IMR-90 (cell line): ENCODE measurements at regions not wholly inside any gene's neighbourhood (a gene's known extent, or its start where the extent isn't known, plus 50 kb on each side); places are given as distances from the start of the nearest gene placed in this dataset.

Source experiments
- ATAC-seq: fragments of 200-7000 bp; cut with Tn5 transposase; 2 replicates; pipeline ENCODE4 v1.9.1; 2020; ENCODE audit warnings: low read depth, mild to moderate bottlenecking, moderate library complexity
- BruUV-seq: library from RNA; stranded (reverse); fragments of 400-500 nt; replicated peaks from 2 replicates; lab custom pipeline; 2021; lab: Mats Ljungman, UMichigan
- CTCF ChIA-PET: fragments of 300-600 bp; formaldehyde crosslinking; extraction: SDS; loops from one replicate; lab custom pipeline; 2021; ENCODE audit warnings: antibody characterized with exemption; lab: Yijun Ruan, JAX
- POLR2A ChIA-PET: fragments of 300-600 bp; sonication (Branson Sonifier 250); formaldehyde crosslinking; loops from one replicate; lab custom pipeline; 2022; ENCODE audit warnings: antibody characterized with exemption; ENCODE audit not compliant: unreplicated experiment; lab: Charles Lee
- DNase-seq: peaks from one replicate; pipeline ENCODE4 v3.0.0; 2013
- H2AFZ ChIP-seq: replicated peaks from 2 replicates; pipeline ENCODE3; 2013; ENCODE audit warnings: low read length, mild to moderate bottlenecking; ENCODE audit not compliant: poor library complexity
- H2AK5ac ChIP-seq: 2 replicates; pipeline ENCODE4 v1.6.1; 2013; ENCODE audit warnings: low read depth, low read length, inconsistent platforms
- H2AK9ac ChIP-seq: replicated peaks from 2 replicates; pipeline ENCODE3; 2013; ENCODE audit warnings: mild to moderate bottlenecking, low read depth, low read length, moderate library complexity; ENCODE audit not compliant: poor library complexity
- H2BK120ac ChIP-seq: 2 replicates; pipeline ENCODE4 v1.6.1; 2013; ENCODE audit warnings: low read depth, low read length, inconsistent platforms
- H2BK15ac ChIP-seq: 3 replicates; pipeline ENCODE4 v1.6.1; 2013; ENCODE audit warnings: low read depth, low read length, inconsistent platforms
- H2BK20ac ChIP-seq: 2 replicates; pipeline ENCODE4 v1.6.1; 2013; ENCODE audit warnings: low read depth, mild to moderate bottlenecking, inconsistent platforms, low read length, moderate library complexity
- H2BK5ac ChIP-seq: 2 replicates; pipeline ENCODE4 v1.6.1; 2013; ENCODE audit warnings: mild to moderate bottlenecking, low read depth, low read length, inconsistent platforms; ENCODE audit not compliant: poor library complexity, severe bottlenecking
- H3K14ac ChIP-seq: replicated peaks from 2 replicates; pipeline ENCODE4 v1.6.1; 2013; ENCODE audit warnings: low read depth, low read length, inconsistent platforms
- H3K18ac ChIP-seq: 2 replicates; pipeline ENCODE4 v1.6.1; 2013; ENCODE audit warnings: low read depth, low read length, control low read depth
- H3K23ac ChIP-seq: 2 replicates; pipeline ENCODE4 v1.6.1; 2013; ENCODE audit warnings: low read depth, low read length, inconsistent platforms
- H3K27ac ChIP-seq: 2 replicates; pipeline ENCODE4 v1.5.1; 2013; ENCODE audit warnings: mild to moderate bottlenecking, control low read depth, low read length; ENCODE audit not compliant: insufficient read depth
- H3K27me3 ChIP-seq: 2 replicates; pipeline ENCODE4 v1.6.1; 2013; ENCODE audit warnings: low read length; ENCODE audit not compliant: control insufficient read depth, insufficient read depth
- H3K36me3 ChIP-seq: 2 replicates; pipeline ENCODE4 v1.6.1; 2013; ENCODE audit warnings: low read length, mixed read lengths; ENCODE audit not compliant: control insufficient read depth, insufficient read depth
- H3K4ac ChIP-seq: 2 replicates; pipeline ENCODE4 v1.6.1; 2013; ENCODE audit warnings: low read depth, low read length, inconsistent platforms
- H3K4me1 ChIP-seq: 2 replicates; pipeline ENCODE4 v1.6.1; 2013; ENCODE audit warnings: low read length, mixed read lengths; ENCODE audit not compliant: control insufficient read depth, insufficient read depth
- H3K4me2 ChIP-seq: 2 replicates; pipeline ENCODE4 v1.6.1; 2013; ENCODE audit warnings: low read depth, mild to moderate bottlenecking, control low read depth, low read length, moderate library complexity
- H3K4me3 ChIP-seq: 2 replicates; pipeline ENCODE4 v1.5.1; 2013; ENCODE audit warnings: low read depth, mild to moderate bottlenecking, control low read depth, low read length, moderate library complexity; ENCODE audit not compliant: insufficient read depth
- H3K56ac ChIP-seq: 2 replicates; pipeline ENCODE4 v1.6.1; 2013; ENCODE audit warnings: low read length, inconsistent platforms; ENCODE audit not compliant: insufficient read depth; ENCODE audit errors: extremely low read depth
- H3K79me1 ChIP-seq, 2 experiments: 2 replicates each; pipeline ENCODE4 v1.6.1; 2013; ENCODE audit warnings: low read length in 2 of 2, inconsistent platforms in 1 of 2, low read depth in 1 of 2
- H3K9ac ChIP-seq: 2 replicates; pipeline ENCODE4 v1.6.1; 2013; ENCODE audit warnings: low read depth, low read length, control low read depth
- H3K9me1 ChIP-seq: 2 replicates; pipeline ENCODE4 v1.6.1; 2013; ENCODE audit warnings: low read length, inconsistent platforms; ENCODE audit not compliant: insufficient read depth
- H3K9me3 ChIP-seq: 2 replicates; pipeline ENCODE4 v1.6.1; 2013; ENCODE audit warnings: low read length; ENCODE audit not compliant: control insufficient read depth, insufficient read depth
- H4K20me1 ChIP-seq: 2 replicates; pipeline ENCODE4 v1.6.1; 2013; ENCODE audit warnings: low read length, inconsistent platforms; ENCODE audit not compliant: insufficient read depth
- H4K5ac ChIP-seq: 2 replicates; pipeline ENCODE4 v1.6.1; 2013; ENCODE audit warnings: mild to moderate bottlenecking, low read depth, low read length, control low read depth
- H4K8ac ChIP-seq, 2 experiments: 2 replicates each; pipeline ENCODE4 v1.6.1; 2013; ENCODE audit warnings: low read depth in 2 of 2, low read length in 2 of 2, control low read depth in 1 of 2, inconsistent platforms in 1 of 2
- H4K91ac ChIP-seq: 2 replicates; pipeline ENCODE4 v1.6.1; 2013; ENCODE audit warnings: low read depth, low read length, inconsistent platforms; ENCODE audit not compliant: insufficient read depth
- BHLHE40 ChIP-seq: fragments of 150-350 bp; IDR thresholded peaks from 2 replicates; pipeline ENCODE4 v1.6.1; 2016; ENCODE audit warnings: mild to moderate bottlenecking, low read depth, low read length
- CEBPB ChIP-seq: IDR thresholded peaks from 2 replicates; pipeline ENCODE4 v1.6.1; 2012; ENCODE audit warnings: low read depth, low read length, improper control_type of control experiment
- CHD1 ChIP-seq: IDR thresholded peaks from 2 replicates; pipeline ENCODE4 v1.6.1; 2012; ENCODE audit warnings: low read depth, low read length, improper control_type of control experiment
- CTCF ChIP-seq: conservative IDR thresholded peaks from 2 replicates; pipeline ENCODE4 v1.5.1; 2012; ENCODE audit warnings: mild to moderate bottlenecking, low read depth, low read length, improper control_type of control experiment
- ELK1 ChIP-seq: fragments of 150-350 bp; IDR thresholded peaks from 2 replicates; pipeline ENCODE4 v1.6.1; 2016; ENCODE audit warnings: low read depth, mild to moderate bottlenecking, low read length, moderate library complexity, borderline replicate concordance
- FOS ChIP-seq: fragments of 150-350 bp; IDR thresholded peaks from 2 replicates; pipeline ENCODE4 v1.6.1; 2016; ENCODE audit warnings: low read depth, low read length
- MAFK ChIP-seq: IDR thresholded peaks from 2 replicates; pipeline ENCODE4 v1.6.1; 2012; ENCODE audit warnings: low read depth, low read length, improper control_type of control experiment
- MAZ ChIP-seq: IDR thresholded peaks from 2 replicates; pipeline ENCODE4 v1.6.1; 2012; ENCODE audit warnings: low read depth, mild to moderate bottlenecking, low read length, improper control_type of control experiment, moderate library complexity, borderline replicate concordance
- MXI1 ChIP-seq: IDR thresholded peaks from 2 replicates; pipeline ENCODE4 v1.6.1; 2012; ENCODE audit warnings: low read depth, mild to moderate bottlenecking, low read length, moderate library complexity, borderline replicate concordance
- NFE2L2 ChIP-seq: fragments of 150-350 bp; IDR thresholded peaks from 2 replicates; pipeline ENCODE4 v1.6.1; 2016; ENCODE audit warnings: low read depth, mild to moderate bottlenecking, low read length
- POLR2A ChIP-seq: IDR thresholded peaks from 2 replicates; pipeline ENCODE4 v1.6.1; 2012; ENCODE audit warnings: mild to moderate bottlenecking, low read depth, low read length
- RAD21 ChIP-seq: IDR thresholded peaks from 2 replicates; pipeline ENCODE4 v1.6.1; 2012; ENCODE audit warnings: low read length, improper control_type of control experiment
- RCOR1 ChIP-seq: IDR thresholded peaks from 2 replicates; pipeline ENCODE4 v1.6.1; 2012; ENCODE audit warnings: mild to moderate bottlenecking, low read length, improper control_type of control experiment; ENCODE audit not compliant: insufficient replicate concordance
- RFX5 ChIP-seq: IDR thresholded peaks from 2 replicates; pipeline ENCODE4 v1.8.0; 2012; ENCODE audit warnings: low read depth, mild to moderate bottlenecking, low read length, moderate library complexity
- SMC3 ChIP-seq: fragments of 150-350 bp; IDR thresholded peaks from 2 replicates; pipeline ENCODE4 v1.6.1; 2016; ENCODE audit warnings: low read depth, mild to moderate bottlenecking, antibody characterized with exemption, low read length, moderate library complexity
- USF2 ChIP-seq: fragments of 150-350 bp; IDR thresholded peaks from 2 replicates; pipeline ENCODE4 v1.6.1; 2017; ENCODE audit warnings: mild to moderate bottlenecking, antibody characterized with exemption, low read length, low read depth
- WGBS, 2 experiments: methylation state at CpG; one replicate each; pipeline versions ENCODE4 v1.1.5 to v1.1.7; 2013; ENCODE audit warnings: missing lambda C conversion rate in 2 of 2; ENCODE audit not compliant: insufficient read length in 1 of 2; ENCODE audit errors: extremely low coverage in 2 of 2; 5-methylcytosine and 5-hydroxymethylcytosine counted together
- dilution Hi-C: fragments of 300-500 bp; cut with HindIII; formaldehyde crosslinking; loops from one replicate; pipeline ENCODE4 v1.14.3; 2018; ENCODE audit warnings: low sequenced_read_pairs; ENCODE audit not compliant: unreplicated experiment
- in situ Hi-C: fragments of 300-500 bp; cut with MboI; formaldehyde crosslinking; loops from 3 replicates; pipeline ENCODE4 v1.14.3; 2019; ENCODE audit warnings: low sequenced_read_pairs, inconsistent platforms, mixed read lengths
- intact Hi-C: fragments of 100-400 bp; cut with micrococcal nuclease; formaldehyde crosslinking; loops from 2 replicates; pipeline ENCODE4 v1.10.0; 2022

GRCh38 chr19:30842926-30843325 lies 470.7 kb downstream of the ZNF536 start:
- no peaks in the 10 kb centered on the region for H4K20me1 ChIP-seq
- H3K9ac ChIP-seq: no peak overlapping the region
- H2BK20ac ChIP-seq: no peak overlapping the region
- 50% methylated on average over 1 of the region's 8 CpGs; no CpG with 5 or more reads in 1 of the 2 experiments for WGBS, 2 experiments
- H3K36me3 ChIP-seq: no peaks in the 10 kb centered on the region
- no peak overlapping the region for H3K18ac ChIP-seq
- no peak overlapping the region for H2BK5ac ChIP-seq
- H3K56ac ChIP-seq: no peak overlapping the region
- no peaks in the 10 kb centered on the region for H3K4me1 ChIP-seq
- no TSS peak for BruUV-seq
- no peak overlapping the region for H4K5ac ChIP-seq
- H2BK120ac ChIP-seq: no peak overlapping the region
- no peaks in the 10 kb centered on the region for H3K9me3 ChIP-seq
- H3K4me2 ChIP-seq: no peak overlapping the region
- H3K79me1 ChIP-seq: no peaks in the 10 kb centered on the region
- H3K9me1 ChIP-seq: no peaks in the 10 kb centered on the region
- intact Hi-C loops (no loop called here), dilution Hi-C loops (no loop called here), in situ Hi-C loops (no loop called here)
- H3K4me3 ChIP-seq: no peak overlapping the region
- no peak overlapping the region for H4K91ac ChIP-seq
- H3K23ac ChIP-seq: no peak overlapping the region
- no peak for TF ChIP-seq SMC3
- TF ChIP-seq ELK1: no peak
- TF ChIP-seq MXI1: no peak
- TF ChIP-seq CEBPB: no peak
- no peak for TF ChIP-seq CHD1
- TF ChIP-seq RFX5: no peak
- TF ChIP-seq BHLHE40: no peak
- TF ChIP-seq FOS: no peak
- no peak for TF ChIP-seq RAD21
- TF ChIP-seq CTCF: no peak
- TF ChIP-seq MAFK: no peak
- TF ChIP-seq NFE2L2: no peak
- TF ChIP-seq POLR2A: no peak
- TF ChIP-seq MAZ: no peak
- TF ChIP-seq RCOR1: no peak
- no peak for TF ChIP-seq USF2
- ChIA-PET POLR2A (no interaction called here), CTCF (no interaction called here)
- H3K27ac ChIP-seq: no peak overlapping the region
- no peak overlapping the region for H2AK9ac ChIP-seq
- H3K4ac ChIP-seq: no peak overlapping the region
- DNase-seq (no peak), ATAC-seq (no peak)
- H2AK5ac ChIP-seq: no peak overlapping the region
- no peak overlapping the region for H2BK15ac ChIP-seq
- no peaks in the 10 kb centered on the region for H3K27me3 ChIP-seq
- H2AFZ ChIP-seq: no peak overlapping the region
- no peak overlapping the region for H3K14ac ChIP-seq
- H4K8ac ChIP-seq: no peak overlapping the region
